Smooth muscle cell (in vitro differentiated cells): ENCODE measurements at regions not wholly inside any gene's neighbourhood (a gene's known extent, or its start where the extent isn't known, plus 50 kb on each side); places are given as distances from the start of the nearest gene placed in this dataset.

ENCODE experiments used
- DNase-seq: peaks from one replicate; lab custom pipeline; 2025; ENCODE audit not compliant: unreplicated experiment; lab: John Stamatoyannopoulos, UW
- H2AFZ ChIP-seq: fragments of 200-600 bp; sonication (generic); 2 replicates; pipeline ENCODE4 v1.6.0; 2016; ENCODE audit warnings: antibody characterized with exemption, low read depth, mild to moderate bottlenecking
- H3F3A ChIP-seq: fragments of 200-600 bp; sonication (generic); 2 replicates; pipeline ENCODE4 v1.6.0; 2017; ENCODE audit warnings: antibody characterized with exemption, low read depth
- H3K27ac ChIP-seq: fragments of 200-600 bp; sonication (generic); 2 replicates; pipeline ENCODE4 v1.5.1; 2016; ENCODE audit warnings: low read depth, mild to moderate bottlenecking
- H3K27me3 ChIP-seq: fragments of 200-600 bp; sonication (generic); 2 replicates; pipeline ENCODE4 v1.6.1; 2016; ENCODE audit warnings: low read depth, mild to moderate bottlenecking
- H3K36me3 ChIP-seq: fragments of 200-600 bp; sonication (generic); 2 replicates; pipeline ENCODE4 v1.5.1; 2016; ENCODE audit warnings: low read depth
- H3K4me1 ChIP-seq: fragments of 200-600 bp; sonication (generic); 2 replicates; pipeline ENCODE4 v1.5.1; 2016; ENCODE audit warnings: low read depth
- H3K4me2 ChIP-seq: fragments of 200-600 bp; sonication (generic); 2 replicates; pipeline ENCODE4 v1.6.0; 2016; ENCODE audit warnings: mild to moderate bottlenecking
- H3K4me3 ChIP-seq: fragments of 200-600 bp; sonication (generic); 2 replicates; pipeline ENCODE4 v1.5.1; 2016; ENCODE audit warnings: mild to moderate bottlenecking
- H3K79me2 ChIP-seq: fragments of 200-600 bp; sonication (generic); 2 replicates; pipeline ENCODE4 v1.6.0; 2016; ENCODE audit warnings: low read depth, mild to moderate bottlenecking
- H3K9ac ChIP-seq: fragments of 200-600 bp; sonication (generic); 2 replicates; pipeline ENCODE4 v1.6.0; 2016; ENCODE audit warnings: low read depth
- H3K9me3 ChIP-seq: fragments of 200-600 bp; sonication (generic); replicated peaks from 2 replicates; pipeline ENCODE4 v1.5.1; 2016; ENCODE audit warnings: low read depth
- H4K20me1 ChIP-seq: fragments of 200-600 bp; sonication (generic); 2 replicates; pipeline ENCODE4 v1.6.0; 2016; ENCODE audit warnings: low read depth
- CTCF ChIP-seq: fragments of 200-600 bp; sonication (generic); IDR thresholded peaks from 2 replicates; pipeline ENCODE4 v1.5.1; 2017; ENCODE audit warnings: borderline replicate concordance, mild to moderate bottlenecking, antibody characterized with exemption; ENCODE audit not compliant: insufficient read depth, poor library complexity, severe bottlenecking
- WGBS: methylation state at CpG from one replicate; pipeline ENCODE4 v1.1.7; 2016; ENCODE audit warnings: low lambda C conversion rate; 5-methylcytosine and 5-hydroxymethylcytosine counted together

GRCh38 chr5:67954351-67954750 is 261.2 kb upstream of the PIK3R1 start:
- no peak overlapping the region for H3K4me3 ChIP-seq
- H3K27me3 ChIP-seq, result no peaks in the 10 kb centered on the region
- H3K27ac ChIP-seq, result no peak overlapping the region
- no peaks in the 10 kb centered on the region for H4K20me1 ChIP-seq
- no peak for DNase-seq
- 98% methylated on average over 2 of the region's 2 CpGs for WGBS
- no peak for TF ChIP-seq CTCF
- H3K4me1 ChIP-seq, result peaks cover 7% of the 10 kb centered on the region
- H3K36me3 ChIP-seq, result no peaks in the 10 kb centered on the region
- H3K9ac ChIP-seq, result no peak overlapping the region
- H3K79me2 ChIP-seq, result no peaks in the 10 kb centered on the region
- no peaks in the 10 kb centered on the region for H3F3A ChIP-seq
- no peak overlapping the region for H3K4me2 ChIP-seq
- H2AFZ ChIP-seq, result no peak overlapping the region
- no peaks in the 10 kb centered on the region for H3K9me3 ChIP-seq

- 75% methylated on average over 7 of the region's 7 CpGs for WGBS
- DNase-seq, result no peak
- Histone ChIP-seq H2AFZ (no peak overlapping the region), H3F3A (no peaks in the 10 kb centered on the region), H3K4me3 (no peak overlapping the region), H3K27me3 (no peaks in the 10 kb centered on the region), H4K20me1 (no peaks in the 10 kb centered on the region), H3K4me2 (no peak overlapping the region), H3K36me3 (no peaks in the 10 kb centered on the region), H3K27ac (no peak overlapping the region), H3K4me1 (no peaks in the 10 kb centered on the region), H3K9me3 (no peaks in the 10 kb centered on the region), H3K79me2 (no peaks in the 10 kb centered on the region), H3K9ac (no peak overlapping the region)
- no peak for TF ChIP-seq CTCF
Observed at GRCh38 chr5:67942421-67942820, 273.1 kb upstream of the PIK3R1 start.

- no peaks in the 10 kb centered on the region for H3K36me3 ChIP-seq
- no peaks in the 10 kb centered on the region for H4K20me1 ChIP-seq
- no peaks in the 10 kb centered on the region for H3K79me2 ChIP-seq
- no peak for TF ChIP-seq CTCF
- no peak overlapping the region for H3K4me2 ChIP-seq
- DNase-seq, result no peak
- H2AFZ ChIP-seq, result no peak overlapping the region
- no peak overlapping the region for H3K9ac ChIP-seq
- H3K4me1 ChIP-seq, result no peaks in the 10 kb centered on the region
- H3K4me3 ChIP-seq, result no peak overlapping the region
- no peak overlapping the region for H3K27ac ChIP-seq
- 49% methylated on average over 5 of the region's 5 CpGs for WGBS
- no peaks in the 10 kb centered on the region for H3F3A ChIP-seq
- no peaks in the 10 kb centered on the region for H3K27me3 ChIP-seq
- H3K9me3 ChIP-seq, result no peaks in the 10 kb centered on the region
Observed at GRCh38 chr5:67941614-67942401, 273.7 kb upstream of the PIK3R1 start.

DNA sequence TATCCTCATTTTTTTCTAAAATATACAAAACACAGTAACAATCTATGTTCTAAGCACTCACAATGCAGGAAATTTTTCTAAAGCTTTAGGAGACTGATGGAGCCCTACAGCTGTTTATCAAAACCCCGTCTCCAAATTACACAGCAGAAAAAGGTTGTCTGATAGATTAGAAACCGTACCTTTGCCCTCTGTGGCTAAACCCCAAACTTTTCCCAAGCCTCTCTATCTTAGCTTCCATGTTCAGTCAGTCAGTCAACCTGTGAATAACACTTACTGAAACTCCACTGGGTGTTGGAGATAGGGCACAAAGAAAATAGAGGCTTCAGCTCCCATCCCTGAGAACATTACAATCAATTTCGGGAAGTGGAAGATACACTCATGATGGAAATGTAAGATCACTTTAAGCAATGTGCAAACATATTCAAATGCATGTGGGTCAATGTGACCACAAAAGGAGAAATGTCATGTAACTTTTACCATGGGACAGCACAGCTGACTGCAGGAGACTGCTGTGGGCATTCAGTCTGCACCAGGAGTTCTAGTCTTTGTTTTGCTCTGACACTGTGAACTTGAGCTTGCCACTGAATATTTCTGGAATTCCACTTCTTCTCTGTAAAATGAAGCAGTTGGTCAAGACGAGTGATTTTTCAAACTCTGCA is 279.5 kb upstream of the PIK3R1 start:
- H4K20me1 ChIP-seq, result no peaks in the 10 kb centered on the region
- no peak overlapping the region for H3K27ac ChIP-seq
- 98% methylated on average over 4 of the region's 4 CpGs for WGBS
- H3K9ac ChIP-seq, result no peak overlapping the region
- no peaks in the 10 kb centered on the region for H3K79me2 ChIP-seq
- no peak overlapping the region for H2AFZ ChIP-seq
- no peak overlapping the region for H3K4me3 ChIP-seq
- H3K9me3 ChIP-seq, result no peaks in the 10 kb centered on the region
- H3F3A ChIP-seq, result no peaks in the 10 kb centered on the region
- no peaks in the 10 kb centered on the region for H3K27me3 ChIP-seq
- no peak for DNase-seq
- H3K36me3 ChIP-seq, result no peaks in the 10 kb centered on the region
- no peak for TF ChIP-seq CTCF
- no peaks in the 10 kb centered on the region for H3K4me1 ChIP-seq
- no peak overlapping the region for H3K4me2 ChIP-seq
